Parathyroid adenoma (tissue), 2 donors: ENCODE measurements at regions not wholly inside any gene's neighbourhood (a gene's known extent, or its start where the extent isn't known, plus 50 kb on each side); places are given as distances from the start of the nearest gene placed in this dataset.

Experiments
- H2AFZ ChIP-seq: fragments of 300-600 bp; sonication (generic); one replicate; pipeline ENCODE4 v1.7.0; 2017; ENCODE audit warnings: antibody characterized with exemption, mild to moderate bottlenecking
- H3K27ac ChIP-seq: fragments of 300-600 bp; sonication (generic); one replicate; pipeline ENCODE4 v1.7.0; 2017
- H3K27me3 ChIP-seq: fragments of 300-600 bp; sonication (generic); one replicate; pipeline ENCODE4 v1.7.0; 2017; ENCODE audit warnings: low read length; ENCODE audit not compliant: control insufficient read depth, insufficient read depth
- H3K36me3 ChIP-seq: fragments of 300-600 bp; sonication (generic); one replicate; pipeline ENCODE4 v1.7.0; 2017; ENCODE audit warnings: low read length; ENCODE audit not compliant: control insufficient read depth, insufficient read depth
- H3K4me1 ChIP-seq: fragments of 300-600 bp; sonication (generic); one replicate; pipeline ENCODE4 v1.7.0; 2017; ENCODE audit warnings: control low read depth
- H3K4me2 ChIP-seq: fragments of 300-600 bp; sonication (generic); one replicate; pipeline ENCODE4 v1.7.0; 2017; ENCODE audit warnings: low read length
- H3K4me3 ChIP-seq: fragments of 300-600 bp; sonication (generic); one replicate; pipeline ENCODE4 v1.7.0; 2017; ENCODE audit warnings: low read depth, low read length
- H3K79me2 ChIP-seq: fragments of 300-600 bp; sonication (generic); one replicate; pipeline ENCODE4 v1.7.0; 2017; ENCODE audit warnings: control low read depth
- H3K9ac ChIP-seq: fragments of 300-600 bp; sonication (generic); one replicate; pipeline ENCODE4 v1.7.0; 2017; ENCODE audit warnings: mild to moderate bottlenecking
- H3K9me3 ChIP-seq: fragments of 300-600 bp; sonication (generic); one replicate; pipeline ENCODE4 v1.7.0; 2017; ENCODE audit warnings: low read length; ENCODE audit not compliant: control insufficient read depth
- TF ChIP-seq, protein P1 (sequence below): fragments of 300-600 bp; sonication (generic); IDR thresholded peaks from one replicate; pipeline ENCODE4 v1.7.0; 2017; ENCODE audit warnings: antibody characterized with exemption, mild to moderate bottlenecking
- donor health status: primary hyperparathyroidism.

DNA sequence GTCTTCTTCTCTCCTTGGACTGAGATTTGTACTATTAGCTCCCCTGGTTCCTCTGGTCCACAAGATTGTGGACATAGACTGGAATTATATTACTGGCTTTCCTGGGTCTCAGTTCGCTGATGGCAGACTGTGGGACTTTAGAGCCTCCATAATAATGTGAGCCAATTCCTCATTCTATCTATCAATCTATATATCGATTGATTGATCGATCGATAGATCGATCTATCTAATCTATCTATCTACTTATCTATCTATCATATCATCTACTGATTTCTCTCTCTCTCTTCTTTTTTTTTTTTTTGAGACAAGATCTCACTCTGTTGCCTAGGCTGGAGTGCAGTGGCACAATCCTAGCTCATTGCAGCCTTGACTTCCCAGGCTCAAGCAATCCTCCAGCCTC lies 51.5 kb upstream of the DDR1 start:
- no peak overlapping the region for H3K9ac ChIP-seq
- peaks cover 10% of the 10 kb centered on the region for H3K4me1 ChIP-seq
- H3K36me3 ChIP-seq = no peaks in the 10 kb centered on the region
- TF ChIP-seq, protein P1, sequence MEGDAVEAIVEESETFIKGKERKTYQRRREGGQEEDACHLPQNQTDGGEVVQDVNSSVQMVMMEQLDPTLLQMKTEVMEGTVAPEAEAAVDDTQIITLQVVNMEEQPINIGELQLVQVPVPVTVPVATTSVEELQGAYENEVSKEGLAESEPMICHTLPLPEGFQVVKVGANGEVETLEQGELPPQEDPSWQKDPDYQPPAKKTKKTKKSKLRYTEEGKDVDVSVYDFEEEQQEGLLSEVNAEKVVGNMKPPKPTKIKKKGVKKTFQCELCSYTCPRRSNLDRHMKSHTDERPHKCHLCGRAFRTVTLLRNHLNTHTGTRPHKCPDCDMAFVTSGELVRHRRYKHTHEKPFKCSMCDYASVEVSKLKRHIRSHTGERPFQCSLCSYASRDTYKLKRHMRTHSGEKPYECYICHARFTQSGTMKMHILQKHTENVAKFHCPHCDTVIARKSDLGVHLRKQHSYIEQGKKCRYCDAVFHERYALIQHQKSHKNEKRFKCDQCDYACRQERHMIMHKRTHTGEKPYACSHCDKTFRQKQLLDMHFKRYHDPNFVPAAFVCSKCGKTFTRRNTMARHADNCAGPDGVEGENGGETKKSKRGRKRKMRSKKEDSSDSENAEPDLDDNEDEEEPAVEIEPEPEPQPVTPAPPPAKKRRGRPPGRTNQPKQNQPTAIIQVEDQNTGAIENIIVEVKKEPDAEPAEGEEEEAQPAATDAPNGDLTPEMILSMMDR = no peak
- H3K27ac ChIP-seq = no peak overlapping the region
- no peaks in the 10 kb centered on the region for H3K9me3 ChIP-seq
- H3K4me2 ChIP-seq = no peak overlapping the region
- H3K4me3 ChIP-seq = no peak overlapping the region
- no peaks in the 10 kb centered on the region for H3K79me2 ChIP-seq
- no peaks in the 10 kb centered on the region for H3K27me3 ChIP-seq
- no peak overlapping the region for H2AFZ ChIP-seq

DNA sequence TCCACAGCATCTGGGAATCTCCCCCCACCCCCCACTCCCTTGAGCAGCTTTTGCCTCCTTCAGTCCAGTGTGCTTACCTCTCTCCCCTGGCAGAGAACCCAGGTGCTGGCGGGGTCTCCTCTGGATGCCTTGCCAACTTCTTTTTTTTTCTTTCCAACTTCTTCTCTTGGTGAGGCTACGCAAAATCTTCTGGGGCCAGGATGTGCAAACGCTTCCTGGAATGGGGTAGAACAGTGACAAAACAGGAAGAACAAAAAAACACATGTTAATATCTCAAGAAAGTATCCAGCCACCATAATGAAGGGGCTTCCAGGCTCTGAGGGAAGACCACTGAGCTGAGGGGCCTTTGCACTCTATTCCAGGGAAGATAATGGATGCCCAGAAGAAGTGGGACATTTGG lies 53.9 kb upstream of the DDR1 start:
- H3K36me3 ChIP-seq = no peaks in the 10 kb centered on the region
- H3K27ac ChIP-seq = no peak overlapping the region
- no peak overlapping the region for H3K9ac ChIP-seq

DNA sequence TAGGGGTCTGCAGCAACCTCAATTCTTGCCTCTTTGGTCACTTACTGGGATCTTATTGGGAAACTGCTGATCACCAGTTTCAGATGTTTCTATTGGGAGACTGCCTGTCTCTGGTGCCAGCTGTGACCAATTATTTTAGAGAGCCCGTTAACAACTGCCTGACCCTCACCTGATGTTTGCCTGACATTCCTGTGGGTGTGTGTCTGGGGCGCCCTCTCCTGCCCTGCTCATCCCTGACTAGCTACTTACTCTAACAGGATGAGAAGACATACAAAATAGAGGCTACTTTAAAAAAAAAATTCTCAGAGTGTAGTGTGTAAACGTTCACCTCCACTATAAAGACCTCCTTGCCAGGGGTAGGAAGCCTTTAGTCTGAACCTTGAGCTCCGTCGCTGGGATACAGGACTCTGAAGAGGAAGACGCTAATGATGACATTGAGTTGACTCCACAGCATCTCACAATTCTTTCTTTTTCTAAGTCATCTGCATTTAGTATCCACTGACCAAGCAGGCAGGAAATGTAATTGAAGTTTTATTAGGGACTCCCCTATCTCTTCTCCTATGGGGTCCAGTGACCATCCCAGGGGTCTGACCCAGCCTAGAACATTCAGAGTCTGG lies 54.6 kb upstream of the DDR1 start:
- Histone ChIP-seq H3K27ac (no peak overlapping the region), H3K79me2 (no peaks in the 10 kb centered on the region), H3K4me1 (peaks cover 16% of the 10 kb centered on the region), H3K27me3 (no peaks in the 10 kb centered on the region), H3K4me3 (no peak overlapping the region), H3K9ac (no peak overlapping the region), H3K4me2 (no peak overlapping the region), H3K9me3 (no peaks in the 10 kb centered on the region), H2AFZ (peak overlapping the region; percentile 73), H3K36me3 (no peaks in the 10 kb centered on the region)
- TF ChIP-seq, protein P1 = no peak

More for the DNA sequence above, 53.9 kb upstream of the DDR1 start:
- H3K4me1 ChIP-seq = peaks cover 16% of the 10 kb centered on the region
- H3K79me2 ChIP-seq = no peaks in the 10 kb centered on the region
- no peak overlapping the region for H3K4me3 ChIP-seq
- no peak overlapping the region for H2AFZ ChIP-seq
- TF ChIP-seq, protein P1 = no peak
- H3K4me2 ChIP-seq = no peak overlapping the region
- H3K27me3 ChIP-seq = no peaks in the 10 kb centered on the region
- H3K9me3 ChIP-seq = no peaks in the 10 kb centered on the region

DNA sequence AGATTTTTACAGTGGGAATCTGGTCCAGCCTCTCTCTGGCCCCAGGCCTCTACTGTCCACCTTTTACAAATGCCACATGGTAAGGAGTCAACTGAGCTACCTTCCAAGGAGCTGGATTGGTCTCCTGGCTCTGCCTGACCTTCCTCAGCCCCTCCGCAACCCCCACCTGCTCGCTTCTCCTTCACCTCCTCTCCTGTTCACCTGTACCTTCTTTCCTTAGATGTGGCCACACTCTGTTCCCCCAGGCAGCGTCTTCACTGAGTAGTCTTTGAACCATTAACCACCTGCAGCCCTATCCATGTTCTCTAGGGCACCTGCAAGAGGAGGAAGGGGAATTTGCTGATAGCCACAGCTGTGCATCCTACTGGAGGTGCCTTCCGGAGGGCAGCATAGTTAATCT lies 55.3 kb upstream of the DDR1 start:
- peaks cover 16% of the 10 kb centered on the region for H3K4me1 ChIP-seq
- no peaks in the 10 kb centered on the region for H3K79me2 ChIP-seq
- H2AFZ ChIP-seq = peak overlapping the region; percentile 73
- no peaks in the 10 kb centered on the region for H3K27me3 ChIP-seq
- H3K9me3 ChIP-seq = no peaks in the 10 kb centered on the region
- H3K36me3 ChIP-seq = no peaks in the 10 kb centered on the region
- H3K4me3 ChIP-seq = no peak overlapping the region
- peak overlapping the region; percentile 63 for H3K27ac ChIP-seq
- TF ChIP-seq, protein P1 = no peak
- no peak overlapping the region for H3K9ac ChIP-seq
- no peak overlapping the region for H3K4me2 ChIP-seq
